HFFc6 (cell line): ENCODE measurements at regions not wholly inside any gene's neighbourhood (a gene's known extent, or its start where the extent isn't known, plus 50 kb on each side); places are given as distances from the start of the nearest gene placed in this dataset.

ENCODE experiments used
- DNase-seq: peaks from one replicate; pipeline ENCODE4 v3.0.0-alpha.2; 2018
- H3K27ac Mint-ChIP-seq: 2 replicates; pipeline ENCODE4 v1.8.0; 2020; ENCODE audit warnings: mild to moderate bottlenecking, mixed read lengths
- H3K27me3 Mint-ChIP-seq: 2 replicates; pipeline ENCODE4 v1.8.0; 2021; ENCODE audit warnings: mild to moderate bottlenecking, moderate library complexity, mixed read lengths; ENCODE audit not compliant: insufficient read depth
- H3K36me3 Mint-ChIP-seq: 2 replicates; pipeline ENCODE4 v1.8.0; 2021; ENCODE audit warnings: low read depth, mixed read lengths
- H3K4me1 Mint-ChIP-seq: 2 replicates; pipeline ENCODE4 v1.8.0; 2020; ENCODE audit warnings: low read depth, mixed read lengths
- H3K4me3 Mint-ChIP-seq: 2 replicates; pipeline ENCODE4 v1.8.0; 2020; ENCODE audit warnings: mild to moderate bottlenecking, moderate library complexity, mixed read lengths
- H3K9me3 Mint-ChIP-seq: 2 replicates; pipeline ENCODE4 v1.8.0; 2020; ENCODE audit warnings: mild to moderate bottlenecking, mixed read lengths
- CTCF ChIP-seq: fragments of 200-600 bp; sonication (generic); IDR thresholded peaks from 2 replicates; pipeline ENCODE4 v1.5.0; 2021; ENCODE audit warnings: antibody characterized with exemption, mild to moderate bottlenecking

- no peaks in the 10 kb centered on the region for H3K36me3 Mint-ChIP-seq
- DNase-seq = no peak
- no peak overlapping the region for H3K4me3 Mint-ChIP-seq
Measured at GRCh38 chr3:65251375-65251774, 563.6 kb upstream of the ADAMTS9 start.

GRCh38 chr3:65246561-65246960 lies 558.8 kb upstream of the ADAMTS9 start:
- no peak overlapping the region for H3K4me3 Mint-ChIP-seq
- H3K27ac Mint-ChIP-seq = no peak overlapping the region
- no peaks in the 10 kb centered on the region for H3K9me3 Mint-ChIP-seq
- no peaks in the 10 kb centered on the region for H3K4me1 Mint-ChIP-seq
- TF ChIP-seq CTCF = no peak
- H3K36me3 Mint-ChIP-seq = no peaks in the 10 kb centered on the region
- H3K27me3 Mint-ChIP-seq = no peaks in the 10 kb centered on the region
- DNase-seq = no peak

More at GRCh38 chr3:65251375-65251774, 563.6 kb upstream of the ADAMTS9 start:
- no peaks in the 10 kb centered on the region for H3K4me1 Mint-ChIP-seq
- H3K27ac Mint-ChIP-seq = no peak overlapping the region
- no peaks in the 10 kb centered on the region for H3K27me3 Mint-ChIP-seq
- peaks cover 17% of the 10 kb centered on the region for H3K9me3 Mint-ChIP-seq
- TF ChIP-seq CTCF = no peak

- Mint-ChIP-seq H3K27me3 (no peaks in the 10 kb centered on the region), H3K36me3 (no peaks in the 10 kb centered on the region), H3K27ac (no peak overlapping the region), H3K4me3 (no peak overlapping the region), H3K9me3 (peaks cover 8% of the 10 kb centered on the region; the same call in 1 of the 2 replicates), H3K4me1 (no peaks in the 10 kb centered on the region)
- DNase-seq = no peak
- peak; percentile 39; the same call in 1 of the 2 replicates for TF ChIP-seq CTCF
Measured at GRCh38 chr3:65245133-65246063, 557.6 kb upstream of the ADAMTS9 start.

GRCh38 chr3:65240366-65240765 lies 552.6 kb upstream of the ADAMTS9 start:
- no peaks in the 10 kb centered on the region for H3K4me1 Mint-ChIP-seq
- H3K27ac Mint-ChIP-seq = no peak overlapping the region
- DNase-seq = no peak
- no peak for TF ChIP-seq CTCF
- H3K36me3 Mint-ChIP-seq = no peaks in the 10 kb centered on the region
- no peak overlapping the region for H3K4me3 Mint-ChIP-seq
- H3K27me3 Mint-ChIP-seq = peaks cover 3% of the 10 kb centered on the region
- H3K9me3 Mint-ChIP-seq = peaks cover 11% of the 10 kb centered on the region; the same call in 1 of the 2 replicates

GRCh38 chr3:65238652-65239051 lies 550.9 kb upstream of the ADAMTS9 start:
- peaks cover 11% of the 10 kb centered on the region; the same call in 1 of the 2 replicates for H3K9me3 Mint-ChIP-seq
- no peak overlapping the region for H3K4me3 Mint-ChIP-seq
- H3K27me3 Mint-ChIP-seq = peaks cover 3% of the 10 kb centered on the region
- TF ChIP-seq CTCF = no peak
- no peak overlapping the region for H3K27ac Mint-ChIP-seq
- H3K36me3 Mint-ChIP-seq = no peaks in the 10 kb centered on the region
- no peak for DNase-seq
- no peaks in the 10 kb centered on the region for H3K4me1 Mint-ChIP-seq
